ENCODE measurements at regions not wholly inside any gene's neighbourhood (a gene's known extent, or its start where the extent isn't known, plus 50 kb on each side); places are given as distances from the start of the nearest gene placed in this dataset.

GRCh38 chr3:130263708-130264107 is 81.8 kb upstream of the COL6A5 start:
- no peak for DNase-seq

- no peak for DNase-seq
Measured at GRCh38 chr3:130266817-130267216, 78.7 kb upstream of the COL6A5 start.

GRCh38 chr3:130276203-130276803 is 69.2 kb upstream of the COL6A5 start:
- no peak for DNase-seq

- DNase-seq, result no peak
Measured at GRCh38 chr3:130288670-130289069, 56.8 kb upstream of the COL6A5 start.

- DNase-seq, result no peak
Measured at GRCh38 chr3:130291148-130291547, 54.3 kb upstream of the COL6A5 start.

GRCh38 chr3:130293247-130293646 is 52.2 kb upstream of the COL6A5 start:
- no peak for DNase-seq
